ENCODE measurements at regions not wholly inside any gene's neighbourhood (a gene's known extent, or its start where the extent isn't known, plus 50 kb on each side); places are given as distances from the start of the nearest gene placed in this dataset.

- no peak for ATAC-seq
- Mint-ChIP-seq H3K27me3 (peaks cover 2% of the 10 kb centered on the region), H3K4me1 (ENCODE audit: low read depth) (no peaks in the 10 kb centered on the region), H3K27ac (no peak overlapping the region), H3K4me3 (no peak overlapping the region), H3K9me3 (no peaks in the 10 kb centered on the region), H3K36me3 (ENCODE audit: low read depth) (no peaks in the 10 kb centered on the region)
- POLR2A ChIA-PET = no interaction called here
- TF ChIP-seq CTCF (IDR thresholded peaks at IDR 0.05) = no peak
- CTCF ChIA-PET = interaction anchor here (0.8 kb wide), 1 partner anchor 80 kb away, joined by 3 read pairs; no protein-coding TSS in a partner anchor
- intact Hi-C loops (cut with micrococcal nuclease) = no loop called here
- DNase-seq = no peak
These were observed 90.9 kb downstream of the LSM5 start for GRCh38 chr7:32399311-32399710.

- no peak for ATAC-seq
- H3K9me3 Mint-ChIP-seq = peaks cover 2% of the 10 kb centered on the region
- CTCF ChIA-PET = no interaction called here
- POLR2A ChIA-PET = no interaction called here
- no peak overlapping the region for H3K4me3 Mint-ChIP-seq
- H3K36me3 Mint-ChIP-seq (ENCODE audit: low read depth) = no peaks in the 10 kb centered on the region
- no peak for DNase-seq
- intact Hi-C loops (cut with micrococcal nuclease) = no loop called here
- H3K27ac Mint-ChIP-seq = no peak overlapping the region
- H3K4me1 Mint-ChIP-seq (ENCODE audit: low read depth) = no peaks in the 10 kb centered on the region
- peaks cover 2% of the 10 kb centered on the region for H3K27me3 Mint-ChIP-seq
- TF ChIP-seq CTCF (IDR thresholded peaks at IDR 0.05) = no peak
These were observed 95.0 kb downstream of the LSM5 start for GRCh38 chr7:32395168-32395567.

GRCh38 chr7:32393861-32394260 is 96.3 kb downstream of the LSM5 start:
- CTCF ChIA-PET = no interaction called here
- no peak for TF ChIP-seq CTCF (IDR thresholded peaks at IDR 0.05)
- H3K36me3 Mint-ChIP-seq (ENCODE audit: low read depth) = no peaks in the 10 kb centered on the region
- H3K27me3 Mint-ChIP-seq = no peaks in the 10 kb centered on the region
- intact Hi-C loops (cut with micrococcal nuclease) = no loop called here
- no peaks in the 10 kb centered on the region for H3K4me1 Mint-ChIP-seq (ENCODE audit: low read depth)
- H3K9me3 Mint-ChIP-seq = peaks cover 2% of the 10 kb centered on the region
- H3K4me3 Mint-ChIP-seq = no peak overlapping the region
- H3K27ac Mint-ChIP-seq = no peak overlapping the region
- ATAC-seq (no peak), DNase-seq (no peak)
- POLR2A ChIA-PET = no interaction called here

GRCh38 chr7:32390210-32390609 is 100.0 kb downstream of the LSM5 start:
- POLR2A ChIA-PET = no interaction called here
- no peak for DNase-seq
- no peak overlapping the region for H3K4me3 Mint-ChIP-seq
- no peaks in the 10 kb centered on the region for H3K36me3 Mint-ChIP-seq (ENCODE audit: low read depth)
- H3K27ac Mint-ChIP-seq = no peak overlapping the region
- H3K27me3 Mint-ChIP-seq = peaks cover 5% of the 10 kb centered on the region
- ATAC-seq = no peak
- no peaks in the 10 kb centered on the region for H3K4me1 Mint-ChIP-seq (ENCODE audit: low read depth)
- intact Hi-C loops (cut with micrococcal nuclease) = no loop called here
- peaks cover 2% of the 10 kb centered on the region for H3K9me3 Mint-ChIP-seq
- no peak for TF ChIP-seq CTCF (IDR thresholded peaks at IDR 0.05)
- CTCF ChIA-PET = no interaction called here

GRCh38 chr7:32385316-32385956 is 104.7 kb downstream of the LSM5 start:
- POLR2A ChIA-PET = no interaction called here
- ATAC-seq (no peak), DNase-seq (no peak)
- no peaks in the 10 kb centered on the region for H3K4me1 Mint-ChIP-seq (ENCODE audit: low read depth)
- no peak overlapping the region for H3K4me3 Mint-ChIP-seq
- intact Hi-C loops (cut with micrococcal nuclease) = no loop called here
- H3K9me3 Mint-ChIP-seq = no peaks in the 10 kb centered on the region
- H3K36me3 Mint-ChIP-seq (ENCODE audit: low read depth) = no peaks in the 10 kb centered on the region
- CTCF ChIA-PET = no interaction called here
- peaks cover 22% of the 10 kb centered on the region for H3K27me3 Mint-ChIP-seq
- H3K27ac Mint-ChIP-seq = no peak overlapping the region
- TF ChIP-seq CTCF (IDR thresholded peaks at IDR 0.05) = no peak

Measured in activated CD8-positive, alpha-beta T cell treated with anti-CD3 and anti-CD28 coated beads for 36 hours (primary cell).